Peyer's patch (tissue), 4 donors: ENCODE measurements at regions not wholly inside any gene's neighbourhood (a gene's known extent, or its start where the extent isn't known, plus 50 kb on each side); places are given as distances from the start of the nearest gene placed in this dataset.

Experiments used
- POLR2A ChIP-seq, 2 donors: fragments of 450-650 bp; IDR thresholded peaks; one replicate each; pipeline ENCODE4 v1.5.1; 2017; ENCODE audit warnings: antibody characterized with exemption in 2 of 2, mild to moderate bottlenecking in 2 of 2, moderate library complexity in 2 of 2
- TF ChIP-seq, protein P1 (sequence below), 6 experiments: fragments of 450-650 bp in 4 of 6; fragments of 200-600 bp in 2 of 6; sonication (generic) in 1 of 6; IDR thresholded peaks; one replicate each; pipeline ENCODE4 v1.5.1; 2017 to 2019; ENCODE audit warnings: antibody characterized with exemption in 6 of 6, mild to moderate bottlenecking in 3 of 6, moderate library complexity in 1 of 6

DNA sequence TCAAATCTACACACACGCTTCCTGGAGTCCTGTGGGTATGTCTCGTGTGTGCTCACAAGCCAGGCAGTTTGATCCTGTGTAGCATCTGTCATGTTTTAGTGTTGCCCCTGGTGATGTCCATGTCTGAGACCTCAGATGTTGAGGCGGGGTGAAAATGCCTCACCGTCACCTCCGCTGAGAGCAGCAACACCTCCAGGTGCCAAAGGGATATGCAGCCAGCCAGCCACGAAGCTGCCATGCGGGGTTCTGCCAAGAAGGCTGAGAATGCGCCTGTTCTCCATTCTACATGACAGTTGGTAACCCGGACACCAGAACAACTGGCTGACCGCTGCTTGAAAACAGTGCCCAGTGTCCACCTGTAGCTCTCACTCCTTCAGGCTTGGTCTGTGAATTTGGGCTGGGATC, 253.8 kb downstream of the TLE3 start:
- TF ChIP-seq, protein P1, sequence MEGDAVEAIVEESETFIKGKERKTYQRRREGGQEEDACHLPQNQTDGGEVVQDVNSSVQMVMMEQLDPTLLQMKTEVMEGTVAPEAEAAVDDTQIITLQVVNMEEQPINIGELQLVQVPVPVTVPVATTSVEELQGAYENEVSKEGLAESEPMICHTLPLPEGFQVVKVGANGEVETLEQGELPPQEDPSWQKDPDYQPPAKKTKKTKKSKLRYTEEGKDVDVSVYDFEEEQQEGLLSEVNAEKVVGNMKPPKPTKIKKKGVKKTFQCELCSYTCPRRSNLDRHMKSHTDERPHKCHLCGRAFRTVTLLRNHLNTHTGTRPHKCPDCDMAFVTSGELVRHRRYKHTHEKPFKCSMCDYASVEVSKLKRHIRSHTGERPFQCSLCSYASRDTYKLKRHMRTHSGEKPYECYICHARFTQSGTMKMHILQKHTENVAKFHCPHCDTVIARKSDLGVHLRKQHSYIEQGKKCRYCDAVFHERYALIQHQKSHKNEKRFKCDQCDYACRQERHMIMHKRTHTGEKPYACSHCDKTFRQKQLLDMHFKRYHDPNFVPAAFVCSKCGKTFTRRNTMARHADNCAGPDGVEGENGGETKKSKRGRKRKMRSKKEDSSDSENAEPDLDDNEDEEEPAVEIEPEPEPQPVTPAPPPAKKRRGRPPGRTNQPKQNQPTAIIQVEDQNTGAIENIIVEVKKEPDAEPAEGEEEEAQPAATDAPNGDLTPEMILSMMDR (IDR thresholded peaks at IDR 0.05) = no peak
- TF ChIP-seq POLR2A (IDR thresholded peaks at IDR 0.05) = no peak
